SJSA1 (cell line): ENCODE measurements at regions not wholly inside any gene's neighbourhood (a gene's known extent, or its start where the extent isn't known, plus 50 kb on each side); places are given as distances from the start of the nearest gene placed in this dataset.
"Not testable (repeated sequence)": the region's sequence is repeated elsewhere in the genome, so short reads cannot be mapped to it uniquely, and the experiment has no call there.

Experiments used
- DNase-seq, 2 experiments: peaks; one replicate each; pipeline ENCODE4 v3.0.0-alpha.2; 2015 to 2020; ENCODE audit warnings: low spot score in 2 of 2, low read depth in 1 of 2
- H3K27ac ChIP-seq: fragments of 250-450 bp; sonication (Bioruptor Pico); 2 replicates; pipeline ENCODE4 v1.5.1; 2020; ENCODE audit warnings: mild to moderate bottlenecking, moderate library complexity
- H3K27me3 ChIP-seq: fragments of 250-450 bp; sonication (Bioruptor Pico); replicated peaks from 2 replicates; pipeline ENCODE4 v1.5.1; 2020; ENCODE audit warnings: mild to moderate bottlenecking, moderate library complexity
- H3K36me3 ChIP-seq: fragments of 250-450 bp; sonication (Bioruptor Pico); 2 replicates; pipeline ENCODE4 v1.5.1; 2020; ENCODE audit warnings: mild to moderate bottlenecking
- H3K4me1 ChIP-seq: fragments of 250-450 bp; sonication (Bioruptor Pico); replicated peaks from 2 replicates; pipeline ENCODE4 v1.6.1; 2021; ENCODE audit warnings: mild to moderate bottlenecking
- H3K4me3 ChIP-seq: fragments of 250-450 bp; sonication (Bioruptor Pico); 2 replicates; pipeline ENCODE4 v1.5.1; 2020; ENCODE audit warnings: mild to moderate bottlenecking
- H3K9me3 ChIP-seq: fragments of 250-450 bp; sonication (Bioruptor Pico); replicated peaks from 2 replicates; pipeline ENCODE4 v1.5.1; 2020; ENCODE audit warnings: mild to moderate bottlenecking

DNA sequence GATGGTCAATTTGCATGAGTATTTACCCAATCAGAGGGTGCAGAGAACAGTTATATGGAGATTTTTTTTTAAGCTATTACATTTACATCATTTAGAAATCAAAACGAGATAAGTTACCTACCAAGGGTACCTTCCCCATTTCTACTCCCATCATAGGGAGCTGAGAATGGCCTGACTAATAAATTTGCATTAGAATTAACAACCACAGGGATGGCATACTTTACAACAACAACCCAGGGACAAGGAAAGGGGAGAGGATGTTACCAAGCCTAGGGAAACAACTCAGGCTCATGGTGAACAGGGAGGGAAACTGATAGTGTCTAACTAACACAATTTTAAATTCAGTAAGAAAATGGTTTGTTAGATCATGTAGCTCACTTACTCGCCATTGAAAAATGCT lies 105.8 kb upstream of the ZNF658 start:
- H3K4me1 ChIP-seq, H3K27me3 ChIP-seq, H3K27ac ChIP-seq, H3K36me3 ChIP-seq, H3K9me3 ChIP-seq, DNase-seq, H3K4me3 ChIP-seq: not testable (repeated sequence)

DNA sequence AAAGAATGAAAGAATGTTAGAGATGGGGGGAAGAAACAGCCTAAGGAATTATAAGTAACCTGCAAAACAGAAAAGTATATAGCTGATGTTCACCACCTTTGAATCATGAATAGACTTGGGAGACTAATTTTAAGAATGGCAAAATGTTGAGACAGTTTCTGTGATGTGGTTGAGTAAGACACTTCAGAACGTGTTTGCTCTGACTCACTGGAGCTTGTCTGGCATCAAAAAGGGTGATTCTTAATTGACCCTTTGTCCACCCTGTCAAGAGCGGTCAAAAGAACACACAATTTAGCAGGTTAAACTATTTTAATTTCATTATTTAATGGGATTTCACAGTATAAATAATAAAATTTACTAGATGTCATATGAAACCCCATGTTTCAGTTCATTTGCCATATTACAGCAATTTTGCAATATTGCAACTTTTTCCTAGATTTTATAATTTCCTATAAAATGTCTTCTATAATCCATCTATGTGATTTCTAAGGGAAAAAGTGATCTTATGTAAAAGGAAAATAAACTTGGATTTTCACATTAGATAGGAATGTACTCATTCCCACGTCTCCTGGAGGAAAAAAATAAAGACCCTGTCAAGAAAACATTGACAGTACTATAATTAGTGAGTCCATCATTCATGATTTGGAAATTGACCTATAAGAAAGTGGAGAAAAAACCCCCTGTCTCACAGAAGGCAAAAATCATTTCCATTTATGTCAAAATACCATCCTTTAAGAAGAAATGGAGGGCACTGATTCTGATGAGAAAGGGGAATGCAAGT lies 104.6 kb upstream of the ZNF658 start:
- H3K36me3 ChIP-seq, H3K9me3 ChIP-seq, H3K4me1 ChIP-seq, H3K4me3 ChIP-seq, H3K27me3 ChIP-seq, DNase-seq, H3K27ac ChIP-seq: not testable (repeated sequence)

- not testable (repeated sequence) for H3K9me3 ChIP-seq, H3K4me1 ChIP-seq, H3K27ac ChIP-seq, H3K4me3 ChIP-seq, H3K36me3 ChIP-seq, H3K27me3 ChIP-seq, DNase-seq
Observed at GRCh38 chr9:66797905-66798616, 102.5 kb upstream of the ZNF658 start.

DNA sequence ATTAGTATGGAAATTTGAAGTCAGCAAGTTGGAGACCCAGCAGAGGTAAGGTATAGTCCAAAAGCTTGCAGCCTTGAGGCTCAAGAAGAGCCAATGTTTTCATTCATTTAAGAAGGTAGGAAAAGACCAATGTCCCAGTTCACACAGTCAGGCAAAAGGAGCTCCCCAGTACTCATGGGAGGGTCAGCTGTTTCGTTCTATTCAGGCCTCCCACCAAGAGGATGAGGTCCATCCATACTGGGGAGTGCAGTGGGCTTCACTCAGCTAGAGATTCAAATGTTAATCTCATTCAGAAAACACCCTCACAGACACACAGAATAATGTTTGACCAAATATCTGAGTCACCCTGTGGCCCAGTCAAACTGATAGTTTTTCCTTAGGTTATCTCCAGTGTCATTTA lies 96.9 kb upstream of the ZNF658 start:
- not testable (repeated sequence) for H3K4me1 ChIP-seq, H3K4me3 ChIP-seq, H3K36me3 ChIP-seq, DNase-seq, H3K27ac ChIP-seq, H3K9me3 ChIP-seq, H3K27me3 ChIP-seq

DNA sequence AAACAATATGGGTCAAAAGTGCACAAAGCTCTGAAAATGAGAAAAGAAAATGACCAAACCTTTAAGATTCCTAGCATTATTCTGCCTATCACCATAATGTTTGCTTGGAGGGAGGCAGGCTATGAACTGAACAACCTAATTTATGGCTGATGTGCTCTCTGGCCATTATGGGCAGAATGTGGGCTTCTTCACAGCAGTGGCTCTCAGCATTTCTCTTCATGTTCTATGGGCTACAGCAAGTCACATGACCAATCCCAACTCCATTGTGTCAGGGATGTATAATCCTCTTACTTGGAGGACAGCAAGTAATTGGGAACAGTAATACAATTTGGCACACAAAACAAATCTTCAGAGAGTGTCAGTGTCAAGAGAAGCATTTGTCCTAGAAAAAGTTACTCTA lies 90.3 kb upstream of the ZNF658 start:
- not testable (repeated sequence) for H3K27ac ChIP-seq, H3K9me3 ChIP-seq

DNA sequence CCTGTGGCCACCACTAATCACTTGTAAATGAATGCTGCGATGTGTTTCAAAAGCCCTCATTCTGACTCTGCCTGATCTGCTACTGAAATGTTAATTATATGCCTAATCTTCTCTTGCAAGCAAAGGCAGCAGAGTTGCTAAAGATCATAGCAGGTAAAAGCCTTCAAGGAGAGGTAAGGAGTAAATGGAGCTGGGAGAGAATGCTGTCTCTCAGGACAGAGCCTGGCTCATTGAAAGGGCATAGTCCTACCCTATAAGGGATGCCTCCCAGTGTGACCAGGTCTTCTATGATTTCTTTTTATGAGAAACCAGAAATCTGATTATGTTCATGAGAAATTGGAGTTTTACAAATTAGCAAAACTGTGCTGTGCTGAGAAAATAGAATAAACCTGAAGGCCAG lies 88.2 kb upstream of the ZNF658 start:
- not testable (repeated sequence) for H3K4me1 ChIP-seq, H3K9me3 ChIP-seq, H3K36me3 ChIP-seq, H3K27ac ChIP-seq, H3K4me3 ChIP-seq, H3K27me3 ChIP-seq, DNase-seq

More for the DNA sequence above, 90.3 kb upstream of the ZNF658 start:
- DNase-seq, H3K27me3 ChIP-seq, H3K4me1 ChIP-seq, H3K4me3 ChIP-seq, H3K36me3 ChIP-seq: not testable (repeated sequence)

DNA sequence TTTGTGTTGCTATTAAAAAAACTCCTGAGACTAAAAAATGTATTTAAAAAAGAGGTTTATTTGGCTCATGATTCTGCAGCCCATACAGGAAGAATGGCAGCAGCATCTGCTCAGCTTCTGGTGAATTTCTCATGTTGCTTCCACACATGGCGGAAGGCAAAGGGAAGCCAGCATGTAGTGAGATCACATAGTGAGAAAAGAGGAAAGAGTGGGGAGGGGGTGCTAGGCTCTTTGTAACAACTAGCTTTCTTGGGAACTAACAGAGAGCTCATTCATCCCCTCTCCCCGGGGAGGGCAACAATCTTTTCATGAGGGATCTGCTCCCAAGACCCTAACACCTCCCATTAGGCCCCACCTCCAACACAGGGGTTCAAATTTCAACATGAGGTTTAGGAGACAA lies 87.6 kb upstream of the ZNF658 start:
- DNase-seq, H3K27me3 ChIP-seq, H3K4me3 ChIP-seq, H3K4me1 ChIP-seq, H3K9me3 ChIP-seq, H3K27ac ChIP-seq, H3K36me3 ChIP-seq: not testable (repeated sequence)

- DNase-seq, H3K9me3 ChIP-seq, H3K36me3 ChIP-seq, H3K27me3 ChIP-seq, H3K4me3 ChIP-seq, H3K4me1 ChIP-seq, H3K27ac ChIP-seq: not testable (repeated sequence)
Observed at GRCh38 chr9:66814038-66814437, 86.5 kb upstream of the ZNF658 start.

DNA sequence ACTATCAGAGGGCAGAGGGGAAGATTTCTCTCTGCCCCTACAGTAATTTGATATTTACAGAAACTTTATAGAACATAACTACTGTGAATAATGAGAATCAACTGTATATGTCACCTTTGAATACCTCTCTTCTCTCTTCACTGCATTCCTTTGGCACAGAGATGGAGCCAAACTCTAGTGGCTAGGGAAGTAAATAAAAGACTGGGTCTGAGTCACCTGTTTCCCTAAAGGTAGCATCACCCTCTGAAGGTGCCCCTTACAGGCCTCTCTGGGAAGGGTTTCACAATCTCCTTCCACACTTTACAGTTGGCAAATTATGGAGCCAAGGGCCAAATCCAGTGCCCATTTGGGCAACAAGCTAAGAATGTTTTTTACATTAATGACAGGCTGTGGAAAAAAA lies 81.0 kb upstream of the ZNF658 start:
- not testable (repeated sequence) for H3K27ac ChIP-seq, H3K4me3 ChIP-seq, H3K9me3 ChIP-seq, H3K36me3 ChIP-seq, DNase-seq, H3K4me1 ChIP-seq, H3K27me3 ChIP-seq

- not testable (repeated sequence) for H3K4me1 ChIP-seq, H3K9me3 ChIP-seq, H3K36me3 ChIP-seq, DNase-seq, H3K27me3 ChIP-seq, H3K4me3 ChIP-seq, H3K27ac ChIP-seq
Observed at GRCh38 chr9:66820014-66820660, 80.4 kb upstream of the ZNF658 start.

DNA sequence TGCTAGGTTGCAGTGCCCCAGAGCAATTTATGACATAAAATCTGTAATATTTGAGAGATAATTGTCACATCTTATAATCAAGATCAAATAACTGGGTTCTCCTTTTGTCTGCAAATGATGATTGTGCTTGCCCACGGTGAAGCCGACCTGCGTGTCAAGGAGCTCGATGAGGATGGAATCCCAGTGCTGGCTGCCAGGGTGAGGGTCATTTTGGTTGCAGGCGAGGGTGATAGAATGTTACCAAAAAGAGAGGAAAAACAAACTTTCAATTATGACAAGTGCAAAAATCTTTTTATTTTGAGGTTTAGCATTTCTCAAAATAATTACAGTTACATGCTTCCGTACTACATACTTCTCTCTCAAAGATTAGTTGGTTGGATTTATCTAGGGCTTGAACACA lies 76.4 kb upstream of the ZNF658 start:
- not testable (repeated sequence) for H3K27ac ChIP-seq, H3K9me3 ChIP-seq, H3K27me3 ChIP-seq, DNase-seq, H3K36me3 ChIP-seq, H3K4me3 ChIP-seq, H3K4me1 ChIP-seq

DNA sequence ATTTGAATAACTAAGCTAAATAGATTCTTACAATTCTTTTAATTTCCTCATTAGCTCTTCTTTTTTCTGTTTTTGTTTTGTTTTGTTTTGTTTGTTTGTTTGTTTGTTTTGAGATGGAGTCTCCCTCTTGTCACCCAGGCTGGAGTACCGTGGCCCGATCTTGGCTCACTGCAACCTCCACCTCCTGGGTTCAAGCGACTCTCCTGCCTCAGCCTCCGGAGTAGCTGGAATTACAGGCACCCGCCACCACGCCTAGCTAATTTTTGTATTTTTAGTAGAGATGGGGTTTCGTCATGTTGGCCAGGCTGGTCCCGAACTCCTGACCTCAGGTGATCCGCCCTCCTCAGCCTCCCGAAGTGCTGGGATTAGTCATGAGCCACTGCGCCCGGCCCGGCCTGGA lies 70.7 kb upstream of the ZNF658 start:
- not testable (repeated sequence) for DNase-seq, H3K9me3 ChIP-seq, H3K4me1 ChIP-seq, H3K4me3 ChIP-seq, H3K36me3 ChIP-seq, H3K27ac ChIP-seq, H3K27me3 ChIP-seq

DNA sequence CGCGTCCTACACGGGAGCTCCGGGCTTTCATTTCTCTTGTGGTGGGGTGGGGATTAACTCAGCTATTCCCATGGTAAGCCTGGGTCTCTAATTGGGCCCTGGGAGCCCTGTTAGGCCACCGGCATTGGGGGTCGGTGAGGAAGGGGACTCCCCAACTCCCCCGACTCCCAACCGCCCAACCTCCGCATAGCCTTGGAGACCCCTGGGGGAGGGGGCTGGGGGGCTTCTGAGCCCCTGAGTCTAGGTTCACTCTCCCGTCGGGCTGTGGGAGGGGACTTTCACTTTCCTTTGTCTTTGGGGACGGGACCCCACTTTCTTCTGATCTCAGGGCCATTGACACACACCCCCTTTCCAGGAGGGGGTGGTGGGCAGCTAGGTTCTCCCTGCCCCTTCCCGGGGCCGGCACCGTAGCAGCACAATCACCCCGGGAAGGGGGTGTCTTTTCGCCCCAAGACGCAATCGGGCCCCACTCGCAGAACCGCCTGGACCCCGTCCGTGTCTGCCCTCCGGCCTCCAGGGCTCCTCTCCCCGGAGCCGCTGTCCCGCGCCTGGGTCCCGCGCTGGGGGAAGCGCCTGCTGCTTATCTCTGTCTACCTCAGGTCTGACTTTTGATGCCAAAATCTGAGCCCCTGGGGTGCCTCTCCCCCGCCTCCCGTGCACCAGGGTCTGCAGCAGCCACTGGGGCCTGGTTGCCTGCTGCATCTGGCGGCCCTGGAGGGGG lies 69.6 kb upstream of the ZNF658 start:
- not testable (repeated sequence) for DNase-seq, H3K27me3 ChIP-seq, H3K36me3 ChIP-seq, H3K4me1 ChIP-seq, H3K9me3 ChIP-seq, H3K27ac ChIP-seq, H3K4me3 ChIP-seq

DNA sequence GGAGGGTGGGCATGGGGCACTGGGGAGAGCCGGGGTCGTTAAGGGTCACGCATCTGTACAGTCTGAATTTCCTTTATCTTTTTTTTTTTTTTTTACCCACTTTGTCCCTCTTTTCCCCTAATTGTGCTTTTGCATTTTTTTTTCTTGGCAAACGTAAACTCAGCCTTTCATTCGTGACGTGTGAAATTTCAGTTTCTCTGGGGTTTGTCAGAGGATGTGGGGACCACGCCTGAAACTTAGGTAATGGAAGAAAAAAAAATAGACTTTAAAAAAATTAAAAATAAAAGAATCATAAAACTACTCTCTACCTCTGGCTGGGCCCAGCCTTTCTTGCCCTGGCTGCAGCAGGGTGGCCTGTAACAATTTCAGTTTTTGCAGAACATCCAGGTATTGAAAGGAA lies 68.3 kb upstream of the ZNF658 start:
- not testable (repeated sequence) for H3K27me3 ChIP-seq, H3K36me3 ChIP-seq, H3K27ac ChIP-seq, H3K9me3 ChIP-seq, H3K4me1 ChIP-seq, H3K4me3 ChIP-seq, DNase-seq
